Hematopoietic multipotent progenitor cell treated with erythropoietin and hydrocortisone succinate and interleukin-3 and kit ligand, for 17 days (in vitro differentiated cells): ENCODE measurements at regions not wholly inside any gene's neighbourhood (a gene's known extent, or its start where the extent isn't known, plus 50 kb on each side); places are given as distances from the start of the nearest gene placed in this dataset.

Experiments
- DNase-seq: peaks from one replicate; pipeline ENCODE4 v3.0.0-alpha.2; 2015; ENCODE audit warnings: low spot score

- no peak for DNase-seq
These were observed 370.3 kb downstream of the BMPER start for GRCh38 chr7:34275624-34276023.

- no peak for DNase-seq
These were observed 371.9 kb downstream of the BMPER start for GRCh38 chr7:34277016-34277802.

GRCh38 chr7:34277803-34278199 is 372.5 kb downstream of the BMPER start:
- no peak for DNase-seq

GRCh38 chr7:34281260-34281659 is 375.9 kb downstream of the BMPER start:
- no peak for DNase-seq

GRCh38 chr7:34282271-34282670 is 375.7 kb upstream of the NPSR1 start:
- DNase-seq = no peak

- no peak for DNase-seq
These were observed 361.4 kb upstream of the NPSR1 start for GRCh38 chr7:34296663-34297062.

GRCh38 chr7:34298492-34299013 is 359.5 kb upstream of the NPSR1 start:
- DNase-seq = no peak

GRCh38 chr7:34299066-34299465 is 359.0 kb upstream of the NPSR1 start:
- DNase-seq = no peak

GRCh38 chr7:34307540-34307939 is 350.5 kb upstream of the NPSR1 start:
- DNase-seq = no peak

GRCh38 chr7:34308595-34308994 is 349.4 kb upstream of the NPSR1 start:
- DNase-seq = no peak

GRCh38 chr7:34309116-34309515 is 348.9 kb upstream of the NPSR1 start:
- DNase-seq = no peak

GRCh38 chr7:34309584-34309983 is 348.4 kb upstream of the NPSR1 start:
- DNase-seq = no peak

- DNase-seq = no peak
These were observed 346.4 kb upstream of the NPSR1 start for GRCh38 chr7:34311591-34311990.

GRCh38 chr7:34312624-34313023 is 345.4 kb upstream of the NPSR1 start:
- DNase-seq = no peak

- DNase-seq = no peak
These were observed 344.7 kb upstream of the NPSR1 start for GRCh38 chr7:34313289-34313688.

GRCh38 chr7:34315032-34315431 is 343.0 kb upstream of the NPSR1 start:
- DNase-seq = no peak

- no peak for DNase-seq
These were observed 341.0 kb upstream of the NPSR1 start for GRCh38 chr7:34317039-34317438.

- no peak for DNase-seq
These were observed 337.6 kb upstream of the NPSR1 start for GRCh38 chr7:34320412-34320811.

- peak; percentile 8 for DNase-seq
These were observed 336.9 kb upstream of the NPSR1 start for GRCh38 chr7:34320926-34321661.

- no peak for DNase-seq
These were observed 335.2 kb upstream of the NPSR1 start for GRCh38 chr7:34322841-34323240.

GRCh38 chr7:34327681-34328080 is 330.3 kb upstream of the NPSR1 start:
- DNase-seq = no peak

- no peak for DNase-seq
These were observed 327.7 kb upstream of the NPSR1 start for GRCh38 chr7:34330308-34330707.

- no peak for DNase-seq
These were observed 326.9 kb upstream of the NPSR1 start for GRCh38 chr7:34331102-34331501.
